ENCODE measurements at regions not wholly inside any gene's neighbourhood (a gene's known extent, or its start where the extent isn't known, plus 50 kb on each side); places are given as distances from the start of the nearest gene placed in this dataset.
"Not testable (repeated sequence)": the region's sequence is repeated elsewhere in the genome, so short reads cannot be mapped to it uniquely, and the experiment has no call there.

GRCh38 chr5:112584781-112585180 is 152.9 kb upstream of the APC start:
- no peak for DNase-seq (ENCODE audit: low spot score)
- no peak overlapping the region for H3K27ac Mint-ChIP-seq (ENCODE audit: unreplicated experiment)
- H3K27me3 Mint-ChIP-seq (ENCODE audit: low read depth): peaks cover 13% of the 10 kb centered on the region
- H3K4me3 Mint-ChIP-seq (ENCODE audit: unreplicated experiment): no peak overlapping the region
- H3K9me3 Mint-ChIP-seq (ENCODE audit: low read depth): no peaks in the 10 kb centered on the region
- no peaks in the 10 kb centered on the region for H3K4me1 Mint-ChIP-seq (ENCODE audit: low read depth)
- TF ChIP-seq CTCF (IDR thresholded peaks at IDR 0.05): no peak
- peaks cover 1% of the 10 kb centered on the region for H3K36me3 Mint-ChIP-seq (ENCODE audit: low read depth)

GRCh38 chr5:112586596-112587062 is 151.1 kb upstream of the APC start:
- Mint-ChIP-seq H3K36me3 (ENCODE audit: low read depth) (peaks cover 1% of the 10 kb centered on the region), H3K27ac (ENCODE audit: unreplicated experiment) (no peak overlapping the region), H3K4me3 (ENCODE audit: unreplicated experiment) (no peak overlapping the region), H3K27me3 (ENCODE audit: low read depth) (peaks cover 13% of the 10 kb centered on the region), H3K9me3 (ENCODE audit: low read depth) (no peaks in the 10 kb centered on the region), H3K4me1 (ENCODE audit: low read depth) (no peaks in the 10 kb centered on the region)
- no peak for TF ChIP-seq CTCF (IDR thresholded peaks at IDR 0.05)
- DNase-seq (ENCODE audit: low spot score): no peak

- H3K36me3 Mint-ChIP-seq (ENCODE audit: low read depth); H3K27ac Mint-ChIP-seq (ENCODE audit: unreplicated experiment); H3K4me1 Mint-ChIP-seq (ENCODE audit: low read depth); H3K4me3 Mint-ChIP-seq (ENCODE audit: unreplicated experiment); DNase-seq (ENCODE audit: low spot score); H3K9me3 Mint-ChIP-seq (ENCODE audit: low read depth): not testable (repeated sequence)
- H3K27me3 Mint-ChIP-seq (ENCODE audit: low read depth): peaks cover 18% of the 10 kb centered on the region
Measured at GRCh38 chr5:112590858-112591257, 146.8 kb upstream of the APC start.

- Mint-ChIP-seq H3K36me3 (ENCODE audit: low read depth) (no peaks in the 10 kb centered on the region), H3K27ac (ENCODE audit: unreplicated experiment) (no peak overlapping the region), H3K9me3 (ENCODE audit: low read depth) (no peaks in the 10 kb centered on the region), H3K4me3 (ENCODE audit: unreplicated experiment) (no peak overlapping the region), H3K4me1 (ENCODE audit: low read depth) (no peaks in the 10 kb centered on the region), H3K27me3 (ENCODE audit: low read depth) (peaks cover 27% of the 10 kb centered on the region)
- DNase-seq (ENCODE audit: low spot score): no peak
- no peak for TF ChIP-seq CTCF (IDR thresholded peaks at IDR 0.05)
Measured at GRCh38 chr5:112594095-112594850, 143.4 kb upstream of the APC start.

GRCh38 chr5:112594941-112595340 is 142.7 kb upstream of the APC start:
- H3K36me3 Mint-ChIP-seq (ENCODE audit: low read depth): no peaks in the 10 kb centered on the region
- H3K9me3 Mint-ChIP-seq (ENCODE audit: low read depth): no peaks in the 10 kb centered on the region
- H3K4me3 Mint-ChIP-seq (ENCODE audit: unreplicated experiment): no peak overlapping the region
- no peak overlapping the region for H3K27ac Mint-ChIP-seq (ENCODE audit: unreplicated experiment)
- no peaks in the 10 kb centered on the region for H3K4me1 Mint-ChIP-seq (ENCODE audit: low read depth)
- no peak for DNase-seq (ENCODE audit: low spot score)
- no peak for TF ChIP-seq CTCF (IDR thresholded peaks at IDR 0.05)
- H3K27me3 Mint-ChIP-seq (ENCODE audit: low read depth): peaks cover 27% of the 10 kb centered on the region

GRCh38 chr5:112597831-112598230 is 139.9 kb upstream of the APC start:
- Mint-ChIP-seq H3K36me3 (ENCODE audit: low read depth) (no peaks in the 10 kb centered on the region), H3K9me3 (ENCODE audit: low read depth) (no peaks in the 10 kb centered on the region), H3K4me3 (ENCODE audit: unreplicated experiment) (no peak overlapping the region), H3K4me1 (ENCODE audit: low read depth) (no peaks in the 10 kb centered on the region), H3K27me3 (ENCODE audit: low read depth) (peaks cover 27% of the 10 kb centered on the region), H3K27ac (ENCODE audit: unreplicated experiment) (no peak overlapping the region)
- no peak for TF ChIP-seq CTCF (IDR thresholded peaks at IDR 0.05)
- no peak for DNase-seq (ENCODE audit: low spot score)

- H3K4me1 Mint-ChIP-seq (ENCODE audit: low read depth); H3K4me3 Mint-ChIP-seq (ENCODE audit: unreplicated experiment); H3K9me3 Mint-ChIP-seq (ENCODE audit: low read depth); DNase-seq (ENCODE audit: low spot score); H3K27ac Mint-ChIP-seq (ENCODE audit: unreplicated experiment); H3K36me3 Mint-ChIP-seq (ENCODE audit: low read depth): not testable (repeated sequence)
- peaks cover 29% of the 10 kb centered on the region for H3K27me3 Mint-ChIP-seq (ENCODE audit: low read depth)
Measured at GRCh38 chr5:112600510-112600909, 137.2 kb upstream of the APC start.
